ENCODE measurements at regions not wholly inside any gene's neighbourhood (a gene's known extent, or its start where the extent isn't known, plus 50 kb on each side); places are given as distances from the start of the nearest gene placed in this dataset.
"Not testable (repeated sequence)": the region's sequence is repeated elsewhere in the genome, so short reads cannot be mapped to it uniquely, and the experiment has no call there.

DNA sequence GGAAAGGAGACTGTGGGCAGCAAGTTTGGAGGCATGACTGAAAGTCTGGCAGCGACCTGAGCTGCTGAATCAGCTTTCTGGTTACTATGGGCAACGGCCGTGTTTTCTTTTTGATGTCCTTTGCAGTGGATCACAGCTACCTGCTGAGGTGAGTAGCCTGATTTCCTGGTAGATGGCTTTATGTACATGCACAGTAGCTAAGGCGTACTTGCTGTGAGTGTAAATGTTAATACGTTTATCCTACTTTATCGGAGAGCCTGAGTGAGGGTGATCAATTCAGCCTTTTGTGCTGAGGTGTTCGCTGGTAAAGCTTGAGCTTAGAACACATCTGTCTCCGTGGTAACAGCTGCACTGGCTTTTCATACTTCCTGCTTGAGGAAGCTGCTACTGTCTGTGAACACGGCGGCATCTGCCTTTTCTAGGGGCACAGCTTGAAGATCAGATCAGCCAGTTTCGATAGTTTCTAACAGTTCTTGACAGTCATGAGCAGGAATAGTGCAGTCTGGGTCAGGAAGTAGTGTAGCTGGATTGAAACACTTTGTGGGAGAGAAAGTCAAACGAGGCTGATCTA, 129.6 kb downstream of the ART5 start:
- H3K4me1 ChIP-seq (ENCODE audit: control insufficient read depth in 1 of 2, low read depth in 2 of 2): peaks cover 0 to 10% of the 10 kb centered on the region in 2 donors
- not testable (repeated sequence) for ATAC-seq (ENCODE audit: insufficient number of reproducible peaks, low FRiP score, low read depth)

DNA sequence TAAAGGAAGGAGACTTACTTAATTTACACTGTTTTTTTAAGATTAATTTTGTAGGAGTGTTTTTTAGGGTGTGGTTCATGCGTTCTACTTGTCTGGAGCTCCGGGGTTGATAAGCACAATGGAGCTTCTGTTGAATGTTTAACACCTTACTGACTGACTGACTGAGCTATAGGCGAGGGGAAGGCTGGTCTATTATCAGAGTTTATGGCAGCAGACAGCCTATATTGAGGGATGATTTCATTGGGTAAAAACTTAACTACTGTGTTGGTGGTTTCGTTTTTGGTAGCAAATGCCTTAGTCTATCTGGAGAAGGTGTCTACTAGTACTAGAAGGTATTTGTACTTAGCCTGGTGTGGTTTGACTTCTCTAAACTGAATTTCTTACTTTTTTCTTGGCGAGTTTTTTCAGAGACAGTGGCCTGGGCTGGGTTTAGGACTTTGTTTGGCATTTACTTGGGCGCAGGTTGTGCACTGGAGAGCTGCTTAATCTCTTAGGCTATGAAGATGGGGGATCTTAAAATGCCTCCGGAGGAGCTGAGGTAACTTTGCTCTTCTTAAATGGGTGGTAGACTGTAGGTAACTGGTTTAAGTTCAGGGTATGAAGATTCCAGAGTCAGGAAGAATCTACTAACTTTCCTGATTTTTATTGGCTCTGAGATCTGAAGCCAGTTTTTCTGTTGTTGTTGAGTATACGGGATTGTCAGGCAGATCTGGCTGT, 130.2 kb downstream of the ART5 start:
- DNase-seq (ENCODE audit: low spot score); H3K27ac ChIP-seq; ATAC-seq (ENCODE audit: insufficient number of reproducible peaks, low FRiP score, low read depth); H3K9me3 ChIP-seq; H3K4me3 ChIP-seq; H3K27me3 ChIP-seq (replicated peaks; ENCODE audit: insufficient read depth); H3K36me3 ChIP-seq: not testable (repeated sequence)
- H3K4me1 ChIP-seq (ENCODE audit: control insufficient read depth in 1 of 2, low read depth in 2 of 2): peaks cover 0 to 10% of the 10 kb centered on the region in 2 donors

More for the DNA sequence above, 129.6 kb downstream of the ART5 start:
- not testable (repeated sequence) for H3K9me3 ChIP-seq; H3K4me3 ChIP-seq; H3K27me3 ChIP-seq (replicated peaks; ENCODE audit: insufficient read depth); DNase-seq (ENCODE audit: low spot score); H3K36me3 ChIP-seq; H3K27ac ChIP-seq

DNA sequence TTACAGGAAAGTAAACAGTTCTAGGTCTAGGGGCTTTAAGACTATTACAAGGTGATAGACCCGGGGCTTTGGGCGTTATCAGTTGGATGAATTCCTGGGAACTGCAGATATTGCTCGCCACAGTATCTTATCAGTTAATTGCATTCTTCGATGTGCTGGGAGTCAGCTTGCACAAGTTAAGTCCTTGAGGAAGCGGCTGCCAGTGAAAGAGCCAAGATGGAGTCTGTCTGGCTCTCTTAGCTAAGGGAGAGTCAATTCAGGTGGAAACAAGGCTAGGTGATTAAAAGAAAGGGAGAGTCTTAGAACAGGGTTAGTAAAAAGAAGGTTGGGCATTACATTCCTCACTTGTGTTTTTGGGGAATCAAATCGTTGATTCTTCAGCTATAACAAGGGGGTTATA, 130.6 kb upstream of the ZNF195 start:
- not testable (repeated sequence) for H3K4me3 ChIP-seq; ATAC-seq (ENCODE audit: insufficient number of reproducible peaks, low FRiP score, low read depth); DNase-seq (ENCODE audit: low spot score); H3K27ac ChIP-seq; H3K36me3 ChIP-seq; H3K9me3 ChIP-seq; H3K27me3 ChIP-seq (replicated peaks; ENCODE audit: insufficient read depth)
- peaks cover 0 to 10% of the 10 kb centered on the region in 2 donors for H3K4me1 ChIP-seq (ENCODE audit: control insufficient read depth in 1 of 2, low read depth in 2 of 2)

DNA sequence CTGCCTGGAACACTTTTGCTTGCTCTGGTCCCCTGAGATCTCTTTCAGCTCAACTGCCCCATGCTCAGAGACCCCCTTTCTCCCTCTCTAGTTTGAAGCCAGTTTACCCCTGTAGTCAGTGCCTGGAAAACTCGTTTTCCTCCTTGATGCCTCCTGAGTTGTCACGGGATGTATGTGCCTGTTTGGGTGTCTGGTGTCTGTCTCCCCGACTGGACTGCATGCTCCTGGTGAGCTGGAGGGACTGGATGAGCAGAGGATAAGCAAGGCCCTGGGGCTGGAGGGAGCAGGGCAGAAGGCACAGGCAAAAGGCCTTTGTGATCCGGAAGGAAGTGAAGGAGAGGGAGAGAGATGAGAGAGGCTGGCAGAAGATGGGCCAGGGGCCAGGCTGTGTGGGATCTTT, 120.3 kb upstream of the ZNF195 start:
- not testable (repeated sequence) for ATAC-seq (ENCODE audit: insufficient number of reproducible peaks, low FRiP score, low read depth); H3K4me1 ChIP-seq (ENCODE audit: control insufficient read depth in 1 of 2, low read depth in 2 of 2); DNase-seq (ENCODE audit: low spot score); H3K36me3 ChIP-seq; H3K27ac ChIP-seq; H3K4me3 ChIP-seq; H3K27me3 ChIP-seq (replicated peaks; ENCODE audit: insufficient read depth); H3K9me3 ChIP-seq

DNA sequence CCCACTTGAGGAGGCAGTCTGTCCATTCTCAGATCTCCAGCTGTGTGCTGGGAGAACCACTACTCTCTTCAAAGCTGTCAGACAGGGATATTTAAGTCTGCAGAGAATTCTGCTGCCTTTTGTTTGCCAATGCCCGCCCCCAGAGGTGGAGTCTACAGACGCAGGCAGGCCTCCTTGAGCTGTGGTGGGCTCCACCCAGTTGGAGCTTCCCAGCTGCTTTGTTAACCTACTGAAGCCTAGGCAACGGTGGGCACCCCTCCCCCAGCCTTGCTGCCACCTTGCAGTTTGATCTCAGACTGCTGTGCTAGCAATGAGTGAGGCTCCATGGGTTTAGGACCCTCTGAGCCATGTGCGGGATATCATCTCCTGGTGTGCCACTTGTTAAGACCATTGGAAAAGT, 119.4 kb upstream of the ZNF195 start:
- H3K36me3 ChIP-seq; DNase-seq (ENCODE audit: low spot score); H3K9me3 ChIP-seq; H3K27me3 ChIP-seq (replicated peaks; ENCODE audit: insufficient read depth); H3K4me3 ChIP-seq; H3K27ac ChIP-seq; ATAC-seq (ENCODE audit: insufficient number of reproducible peaks, low FRiP score, low read depth); H3K4me1 ChIP-seq (ENCODE audit: control insufficient read depth in 1 of 2, low read depth in 2 of 2): not testable (repeated sequence)

DNA sequence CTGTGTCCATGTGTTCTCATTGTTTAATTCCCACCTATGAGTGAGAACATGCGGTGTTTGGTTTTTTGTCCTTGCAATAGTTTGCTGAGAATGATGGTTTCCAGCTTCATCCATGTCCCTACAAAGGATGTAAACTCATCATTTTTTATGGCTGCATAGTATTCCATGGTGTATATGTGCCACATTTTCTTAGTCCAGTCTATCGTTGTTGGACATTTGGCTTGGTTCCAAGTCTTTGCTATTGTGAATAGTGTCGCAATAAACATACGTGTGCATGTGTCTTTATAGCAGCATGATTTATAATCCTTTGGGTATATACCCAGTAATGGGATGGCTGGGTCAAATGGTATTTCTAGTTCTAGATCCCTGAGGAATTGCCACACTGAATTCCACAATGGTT, 114.2 kb upstream of the ZNF195 start:
- H3K4me1 ChIP-seq (ENCODE audit: control insufficient read depth in 1 of 2, low read depth in 2 of 2); DNase-seq (ENCODE audit: low spot score); H3K36me3 ChIP-seq; H3K27ac ChIP-seq; H3K4me3 ChIP-seq; H3K9me3 ChIP-seq; ATAC-seq (ENCODE audit: insufficient number of reproducible peaks, low FRiP score, low read depth); H3K27me3 ChIP-seq (replicated peaks; ENCODE audit: insufficient read depth): not testable (repeated sequence)

DNA sequence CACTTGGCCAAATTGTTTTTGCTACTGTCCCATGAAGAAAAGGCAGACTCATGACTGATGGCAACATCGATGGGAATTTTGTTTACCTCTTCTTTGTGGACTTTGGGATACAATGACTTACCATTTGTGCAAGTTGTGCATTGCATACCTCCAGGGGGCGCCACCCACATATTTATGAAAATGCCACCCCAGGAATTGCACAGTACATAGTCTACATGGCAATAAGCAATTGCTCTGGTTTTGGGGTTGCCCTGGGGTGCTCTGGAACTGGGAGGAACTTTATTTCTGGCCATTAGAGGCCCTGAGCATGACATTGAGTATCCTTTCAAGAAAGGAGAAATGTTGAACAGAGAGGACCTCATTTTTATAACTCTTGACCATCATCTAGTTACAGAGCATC, 109.1 kb upstream of the ZNF195 start:
- H3K27ac ChIP-seq; H3K4me1 ChIP-seq (ENCODE audit: control insufficient read depth in 1 of 2, low read depth in 2 of 2); H3K27me3 ChIP-seq (replicated peaks; ENCODE audit: insufficient read depth); ATAC-seq (ENCODE audit: insufficient number of reproducible peaks, low FRiP score, low read depth); H3K9me3 ChIP-seq; H3K36me3 ChIP-seq; H3K4me3 ChIP-seq; DNase-seq (ENCODE audit: low spot score): not testable (repeated sequence)

DNA sequence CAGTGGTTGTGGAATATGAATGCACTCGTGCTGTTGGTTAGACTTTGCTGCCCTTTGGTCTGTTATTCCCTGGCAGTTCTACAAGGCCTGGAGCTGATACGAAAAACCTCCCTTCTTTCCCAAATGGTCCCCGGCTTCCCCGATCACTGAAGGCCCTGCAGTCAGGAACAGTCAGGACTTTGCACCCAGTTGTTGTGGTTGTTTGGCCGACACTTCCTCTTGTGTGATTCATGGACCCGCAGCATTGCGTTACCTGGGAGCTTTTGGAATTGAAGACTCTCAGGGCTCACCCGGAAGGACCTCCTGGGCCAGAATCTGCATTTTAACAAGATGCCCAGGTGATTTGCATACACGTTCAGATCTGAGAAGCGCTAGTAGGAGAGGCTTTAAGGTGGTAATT, 106.8 kb upstream of the ZNF195 start:
- not testable (repeated sequence) for H3K4me1 ChIP-seq (ENCODE audit: control insufficient read depth in 1 of 2, low read depth in 2 of 2); H3K36me3 ChIP-seq; DNase-seq (ENCODE audit: low spot score); H3K27me3 ChIP-seq (replicated peaks; ENCODE audit: insufficient read depth); H3K27ac ChIP-seq; ATAC-seq (ENCODE audit: insufficient number of reproducible peaks, low FRiP score, low read depth); H3K4me3 ChIP-seq; H3K9me3 ChIP-seq

DNA sequence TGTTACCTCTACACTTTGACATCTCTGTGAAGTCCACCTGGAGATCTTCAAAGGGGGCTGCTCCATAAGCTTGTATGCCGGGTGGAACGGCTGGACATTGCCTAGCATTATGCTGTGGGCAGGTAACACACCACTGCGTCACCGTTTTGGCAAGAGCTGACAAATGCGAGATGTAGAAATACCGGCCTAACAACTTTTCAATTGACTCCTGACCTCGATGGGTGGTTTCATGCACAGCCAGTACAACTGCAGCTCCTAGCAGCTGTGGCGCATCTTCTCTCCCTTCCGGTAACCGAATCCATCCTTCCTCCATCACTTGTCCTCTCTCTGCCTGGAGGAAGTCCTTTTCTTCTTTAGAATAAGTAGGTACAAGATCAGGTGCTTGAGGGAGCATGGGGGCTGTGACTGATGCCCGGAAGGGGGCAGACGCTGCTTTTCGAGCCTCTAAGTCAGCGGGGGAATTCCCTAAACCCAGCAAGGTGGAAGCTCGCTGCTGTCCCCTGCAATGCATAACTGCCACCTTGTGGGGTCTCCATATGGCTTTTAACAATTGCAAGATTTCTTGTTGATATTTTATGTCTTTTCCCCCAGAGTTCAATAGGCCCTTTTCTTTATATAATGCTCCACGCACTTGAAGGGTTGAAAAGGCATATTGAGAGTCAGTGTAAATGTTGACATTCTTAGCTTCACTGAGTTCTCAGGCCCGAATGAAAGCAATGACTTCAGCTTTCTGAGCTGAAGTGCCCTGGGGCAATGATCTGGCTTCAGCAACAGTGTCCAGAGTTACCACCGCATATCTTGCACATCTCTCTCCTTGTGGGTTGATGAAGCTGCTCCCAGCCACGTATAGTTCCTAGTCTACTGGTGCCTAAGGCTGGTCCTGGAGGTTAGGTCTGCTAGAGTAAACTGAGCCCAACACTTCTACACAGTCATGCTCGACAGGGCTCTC, 98.3 kb upstream of the ZNF195 start:
- not testable (repeated sequence) for H3K4me3 ChIP-seq; H3K27me3 ChIP-seq (replicated peaks; ENCODE audit: insufficient read depth); ATAC-seq (ENCODE audit: insufficient number of reproducible peaks, low FRiP score, low read depth); H3K9me3 ChIP-seq; H3K27ac ChIP-seq; H3K36me3 ChIP-seq; DNase-seq (ENCODE audit: low spot score); H3K4me1 ChIP-seq (ENCODE audit: control insufficient read depth in 1 of 2, low read depth in 2 of 2)

DNA sequence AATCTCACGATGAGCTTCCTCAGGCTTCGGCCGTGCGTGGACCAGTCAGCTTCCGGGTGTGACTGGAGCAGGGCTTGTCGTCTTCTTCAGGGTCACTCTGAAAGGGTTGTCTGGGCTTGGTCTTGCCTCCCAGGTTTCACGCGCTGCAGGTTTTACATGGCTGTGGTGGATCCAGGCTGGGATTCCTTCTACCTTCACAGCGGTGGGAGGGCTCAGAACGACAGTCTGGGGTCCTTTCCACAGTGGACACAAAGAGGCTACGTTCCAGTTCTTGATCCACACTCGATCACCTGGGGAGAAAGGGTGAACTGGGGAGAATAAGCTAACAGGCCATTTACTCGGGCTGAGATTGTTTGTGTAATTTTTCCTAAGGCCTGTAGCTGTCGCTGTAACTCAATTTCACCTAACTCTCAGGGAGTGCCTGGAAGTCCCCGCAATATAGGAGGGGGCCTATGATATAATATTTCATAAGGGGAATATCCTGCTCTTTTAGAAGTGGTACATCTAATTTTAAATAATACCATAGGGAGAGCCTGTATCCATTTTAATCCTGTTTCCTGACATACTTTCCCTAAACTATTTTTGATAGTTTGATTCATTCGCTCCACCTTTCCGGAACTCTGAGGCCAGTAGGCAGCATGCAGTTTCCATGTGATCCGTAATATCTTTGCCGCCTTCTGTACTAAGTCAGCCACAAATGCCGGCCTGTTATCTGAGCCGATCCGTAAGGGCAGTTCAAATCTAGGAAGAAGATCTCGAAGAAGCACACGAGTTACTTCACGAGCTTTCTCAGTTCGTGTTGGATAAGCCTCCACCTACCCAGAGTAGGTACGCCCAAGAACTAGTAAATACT, 97.4 kb upstream of the ZNF195 start:
- DNase-seq (ENCODE audit: low spot score); H3K4me3 ChIP-seq; H3K4me1 ChIP-seq (ENCODE audit: control insufficient read depth in 1 of 2, low read depth in 2 of 2); H3K27me3 ChIP-seq (replicated peaks; ENCODE audit: insufficient read depth); H3K36me3 ChIP-seq; ATAC-seq (ENCODE audit: insufficient number of reproducible peaks, low FRiP score, low read depth); H3K27ac ChIP-seq; H3K9me3 ChIP-seq: not testable (repeated sequence)

DNA sequence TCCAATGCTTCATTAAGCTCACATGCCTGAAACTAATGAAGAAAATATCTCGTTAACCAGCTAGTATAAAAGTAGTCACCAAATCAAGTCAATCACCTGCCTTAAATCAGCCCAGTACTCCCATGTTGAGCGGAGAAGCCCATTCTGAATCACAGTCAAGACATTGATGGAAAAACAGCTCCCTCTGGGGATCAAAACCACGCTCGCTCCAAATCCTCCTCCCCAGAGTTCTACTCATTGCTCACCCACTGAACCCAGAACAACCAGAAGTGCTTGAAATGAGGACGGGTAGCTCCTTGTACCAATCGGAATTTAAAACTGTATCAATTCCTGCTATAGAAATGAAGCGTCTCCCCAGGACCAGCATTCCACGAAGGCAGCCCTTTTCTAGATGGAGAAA, 90.0 kb upstream of the ZNF195 start:
- H3K27ac ChIP-seq; ATAC-seq (ENCODE audit: insufficient number of reproducible peaks, low FRiP score, low read depth); H3K4me1 ChIP-seq (ENCODE audit: control insufficient read depth in 1 of 2, low read depth in 2 of 2); DNase-seq (ENCODE audit: low spot score); H3K4me3 ChIP-seq; H3K9me3 ChIP-seq; H3K36me3 ChIP-seq; H3K27me3 ChIP-seq (replicated peaks; ENCODE audit: insufficient read depth): not testable (repeated sequence)
